Right forelimb (tissue), 1 donor: ENCODE measurements at regions not wholly inside any gene's neighbourhood (a gene's known extent, or its start where the extent isn't known, plus 50 kb on each side); places are given as distances from the start of the nearest gene placed in this dataset.
"Not testable (repeated sequence)": the region's sequence is repeated elsewhere in the genome, so short reads cannot be mapped to it uniquely, and the experiment has no call there.

Source experiments
- DNase-seq: peaks from one replicate; pipeline ENCODE4 v3.0.0-alpha.2; 2018

DNA sequence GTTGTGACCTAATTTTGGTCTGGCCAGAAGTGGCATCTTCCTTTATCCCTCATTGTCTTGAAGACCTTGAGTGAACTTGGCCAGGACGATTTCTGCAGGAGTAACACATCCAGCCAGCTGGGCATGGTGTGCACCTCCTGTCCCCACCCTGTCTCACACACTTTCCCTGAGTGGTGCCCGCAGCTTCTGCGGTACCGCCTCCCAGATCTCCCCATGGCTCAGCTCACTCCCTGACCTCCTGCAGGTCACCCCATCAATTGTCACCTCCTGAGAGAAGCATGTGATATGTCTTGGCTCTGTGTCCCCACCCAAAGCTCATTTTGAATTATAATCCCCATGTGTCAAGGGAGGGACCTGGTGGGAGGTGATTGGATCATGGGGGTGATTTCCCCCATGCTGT, 50.2 kb upstream of the TP53I11 start:
- DNase-seq: no peak

DNA sequence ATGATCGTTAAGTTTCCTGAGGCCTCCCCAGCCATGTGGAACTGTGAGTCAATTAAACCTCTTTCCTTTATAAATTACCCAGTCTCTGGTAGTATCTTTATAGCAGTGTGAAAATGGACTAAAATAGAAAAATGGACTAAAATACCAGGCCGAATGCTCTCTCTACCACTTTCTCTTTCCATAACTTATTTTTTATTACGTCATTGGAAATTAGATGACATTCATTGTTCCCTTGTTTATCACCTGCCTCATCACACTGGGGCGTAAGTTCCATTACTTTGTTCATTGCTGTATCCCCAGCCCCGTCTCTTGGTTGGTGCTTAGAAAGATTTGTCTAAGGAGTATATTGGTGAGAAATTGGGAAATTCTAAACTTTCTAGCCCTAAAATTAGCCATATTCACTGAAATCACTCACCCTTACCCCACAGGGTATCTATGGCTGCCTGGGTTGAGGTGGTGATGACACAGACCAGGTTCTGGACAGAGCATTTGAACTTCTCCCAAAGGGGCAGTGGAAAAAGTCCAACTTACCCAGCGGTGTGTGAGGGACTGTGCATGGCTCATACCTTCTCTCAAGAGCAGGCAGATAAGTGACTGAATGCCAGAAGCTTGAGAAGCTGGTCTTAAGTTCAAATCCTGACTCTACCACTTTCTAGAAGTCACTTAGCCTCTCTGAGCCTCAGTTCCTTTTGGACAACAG, 50.9 kb upstream of the TP53I11 start:
- DNase-seq: no peak

DNA sequence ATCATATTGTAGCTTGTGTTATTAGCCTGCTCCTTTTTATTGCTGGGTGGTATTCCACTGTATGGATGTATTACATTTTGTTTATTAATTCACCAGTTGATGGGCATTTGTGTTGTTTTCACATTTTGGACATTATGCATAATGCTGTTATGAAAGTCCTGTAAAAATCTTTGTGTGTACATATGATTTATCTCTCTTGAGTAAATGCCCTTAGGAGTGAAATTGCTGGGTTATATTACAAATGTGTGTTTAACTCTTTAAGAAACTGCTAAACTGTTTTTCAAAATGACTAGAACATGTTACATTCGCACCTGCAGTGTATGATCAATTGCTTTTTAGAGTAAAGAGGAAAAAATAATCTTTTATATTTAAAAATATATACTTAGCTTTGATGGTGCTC, 54.4 kb upstream of the TP53I11 start:
- no peak for DNase-seq

DNA sequence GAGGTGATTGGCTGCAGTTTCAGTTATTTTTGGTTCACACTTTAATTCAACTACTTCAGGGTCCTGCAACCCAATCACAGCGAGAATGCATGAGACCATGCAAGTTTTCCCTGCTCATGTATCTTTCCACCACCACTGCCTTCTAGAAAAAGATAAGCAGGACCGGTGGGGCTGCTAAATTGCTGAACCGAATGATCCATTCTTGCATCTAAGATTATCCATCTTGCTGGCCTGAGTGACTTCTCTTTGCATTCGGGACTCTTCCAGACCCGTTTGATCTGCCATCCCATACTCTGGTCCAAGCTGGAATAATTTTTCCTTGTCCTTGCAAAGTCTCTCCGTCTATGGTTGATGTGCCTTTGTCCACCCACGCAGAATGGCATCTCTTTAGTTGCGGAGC, 56.3 kb upstream of the TP53I11 start:
- DNase-seq: no peak

DNA sequence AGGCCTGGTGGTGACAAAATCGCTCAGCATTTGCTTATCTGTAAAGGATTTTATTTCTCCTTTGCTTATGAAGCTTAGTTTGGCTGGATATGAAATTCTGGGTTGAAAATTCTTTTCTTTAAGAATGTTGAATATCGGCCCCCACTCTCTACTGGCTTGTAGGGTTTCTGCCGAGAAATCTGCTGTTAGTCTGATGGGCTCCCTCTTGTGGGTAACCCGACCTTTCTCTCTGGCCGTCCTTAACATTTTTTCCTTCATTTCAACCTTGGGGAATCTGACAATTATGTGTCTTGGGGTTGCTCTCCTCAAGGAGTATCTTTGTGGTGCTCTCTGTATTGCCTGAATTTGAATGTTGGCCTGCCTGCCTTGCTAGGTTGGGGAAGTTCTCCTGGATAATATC, 65.3 kb upstream of the TP53I11 start:
- not testable (repeated sequence) for DNase-seq

DNA sequence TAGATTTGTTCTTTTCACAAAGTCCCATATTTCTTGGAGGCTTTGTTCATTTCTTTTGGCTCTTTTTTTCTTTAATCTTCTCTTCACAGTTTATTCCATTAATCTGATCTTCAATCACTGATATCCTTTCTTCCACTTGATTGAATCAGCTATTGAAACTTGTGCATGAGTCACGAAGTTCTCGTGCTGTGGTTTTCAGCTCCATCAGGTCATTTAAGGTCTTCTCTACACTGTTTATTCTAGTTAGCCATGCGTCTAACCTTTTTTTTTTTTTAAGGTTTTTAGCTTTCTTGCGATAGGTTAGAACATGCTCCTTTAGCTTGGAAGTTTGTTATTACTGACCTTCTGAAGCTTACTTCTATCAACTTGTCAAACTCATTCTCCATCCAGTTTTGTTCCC, 65.8 kb upstream of the TP53I11 start:
- not testable (repeated sequence) for DNase-seq

DNA sequence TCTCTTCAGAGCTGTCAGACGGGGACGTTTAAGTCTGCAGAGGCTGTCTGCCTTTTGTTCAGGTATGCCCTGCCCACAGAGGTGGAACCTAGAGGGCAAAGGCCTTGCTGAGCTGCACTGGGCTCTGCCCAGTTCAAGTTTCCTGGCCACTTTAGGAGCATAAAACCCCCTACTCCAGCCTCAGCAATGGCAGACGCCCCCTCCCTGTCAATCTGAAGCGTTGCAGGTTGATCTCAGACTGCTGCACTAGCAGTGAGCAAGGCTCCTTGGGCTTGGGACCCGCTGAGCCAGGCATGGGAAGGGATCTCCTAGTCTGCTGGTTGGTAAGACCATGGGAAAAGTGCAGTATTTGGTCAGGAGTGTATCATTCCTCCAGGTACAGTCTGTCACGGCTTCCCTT, 66.6 kb upstream of the TP53I11 start:
- no peak for DNase-seq

DNA sequence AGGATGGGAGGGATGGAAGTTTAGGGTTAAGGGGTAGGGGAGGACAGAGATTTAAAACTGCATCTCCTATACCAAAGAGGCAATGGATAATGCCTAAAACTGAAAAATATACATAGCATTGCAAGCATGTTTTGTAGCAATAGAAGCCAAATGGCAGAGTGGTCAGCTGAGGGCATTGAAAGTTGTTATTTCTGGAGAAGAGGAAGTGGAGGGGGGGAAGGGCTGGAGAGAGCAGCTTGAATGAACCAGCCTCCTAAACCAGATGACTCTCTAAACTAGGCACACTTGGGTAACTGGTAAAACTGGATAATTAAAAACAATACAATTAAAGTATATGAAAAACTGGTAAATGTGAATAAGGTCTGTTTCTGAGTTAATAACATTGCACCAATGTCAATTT, 70.3 kb upstream of the TP53I11 start:
- DNase-seq: no peak

DNA sequence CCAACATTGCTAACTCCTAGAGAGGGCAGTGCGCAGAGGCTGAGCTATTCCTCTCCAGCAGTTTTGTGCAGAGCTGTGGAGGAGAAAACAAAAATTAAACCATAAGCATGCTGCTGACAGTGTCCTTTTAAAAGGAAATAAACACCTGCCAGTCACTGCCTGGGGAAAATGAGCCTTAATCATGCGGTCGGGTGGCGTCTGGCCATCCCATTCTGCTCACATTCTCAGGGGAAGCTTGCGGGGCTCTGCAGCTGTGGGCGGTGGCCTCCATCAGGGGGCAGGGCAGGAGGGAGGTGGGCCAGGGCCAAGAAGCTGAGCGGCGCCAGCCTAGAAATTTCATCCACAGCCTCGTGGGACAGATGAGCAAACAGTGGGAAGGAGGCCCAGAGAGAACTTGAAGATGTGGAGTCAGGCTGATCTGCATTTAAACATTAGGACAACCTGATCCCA, 71.0 kb upstream of the TP53I11 start:
- DNase-seq: peak; percentile 88

DNA sequence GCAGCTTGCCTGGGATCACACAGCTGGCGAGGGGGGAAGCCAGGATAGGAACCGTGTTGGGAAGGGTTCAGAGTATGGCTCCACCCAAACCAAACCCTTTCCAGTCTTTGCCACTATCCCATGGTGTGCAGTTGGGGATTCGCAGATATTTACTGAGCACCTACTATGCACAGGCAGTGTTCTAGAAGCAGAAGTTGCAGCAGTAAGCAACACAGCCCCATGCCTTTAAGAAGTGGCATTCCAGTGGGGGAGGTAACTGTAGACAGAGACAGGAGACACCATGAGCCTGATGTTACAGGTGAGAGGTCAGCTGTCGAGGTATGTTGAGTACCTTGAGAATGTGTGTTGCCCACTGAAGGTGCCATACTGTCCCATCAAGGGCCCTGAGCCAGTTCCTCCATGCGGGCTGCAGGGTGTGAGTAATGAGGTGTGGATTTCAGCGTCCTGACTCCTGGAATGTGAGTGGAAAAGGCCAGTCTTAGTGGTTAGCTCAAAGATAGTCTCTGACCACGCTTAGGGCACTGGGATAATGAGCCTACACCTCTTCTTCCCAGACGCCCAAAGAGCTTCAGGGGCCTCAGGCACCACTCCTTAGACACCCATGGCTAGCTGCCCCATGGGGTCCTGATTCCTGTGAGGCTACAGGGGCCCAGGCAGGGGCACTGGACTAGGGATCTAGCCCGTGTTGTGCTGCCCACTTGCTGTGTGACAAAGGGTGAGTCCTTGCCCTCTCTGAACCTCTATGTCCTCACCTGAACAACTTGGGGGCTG, 71.8 kb upstream of the TP53I11 start:
- no peak for DNase-seq

DNA sequence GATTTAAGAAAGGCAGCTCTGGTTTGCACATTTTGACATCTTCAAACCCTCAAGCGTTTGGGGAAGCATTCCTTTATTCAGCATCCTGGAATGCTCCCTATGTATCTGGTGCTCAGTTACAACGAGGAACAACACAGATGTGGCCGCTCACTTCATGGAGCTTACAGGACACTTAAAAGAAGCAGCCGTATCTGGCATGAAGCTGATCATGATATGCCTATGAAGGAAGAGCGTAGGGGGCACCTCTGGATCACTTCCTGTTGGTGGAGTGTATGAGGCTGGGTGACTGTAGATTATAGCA, 72.3 kb upstream of the TP53I11 start:
- DNase-seq: no peak

DNA sequence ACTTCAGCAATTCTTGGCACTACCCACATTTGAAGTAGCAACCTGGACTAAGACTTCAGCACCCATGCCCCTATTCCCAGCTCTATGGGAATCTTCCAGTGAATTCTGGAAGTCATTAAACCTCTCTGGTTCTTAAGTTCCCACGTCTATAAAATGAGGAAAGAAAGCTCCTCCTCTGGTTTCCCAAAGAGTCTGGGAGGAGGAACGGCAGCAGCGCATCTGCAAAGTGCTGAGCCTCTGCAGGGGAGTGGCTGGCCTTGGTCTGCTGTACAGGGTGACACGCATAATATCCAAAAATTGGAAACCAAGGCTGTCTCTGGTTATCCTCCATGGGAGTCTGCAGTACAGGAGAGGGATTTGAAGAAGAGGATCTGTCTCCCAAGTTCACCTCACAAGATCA, 73.6 kb upstream of the TP53I11 start:
- no peak for DNase-seq

DNA sequence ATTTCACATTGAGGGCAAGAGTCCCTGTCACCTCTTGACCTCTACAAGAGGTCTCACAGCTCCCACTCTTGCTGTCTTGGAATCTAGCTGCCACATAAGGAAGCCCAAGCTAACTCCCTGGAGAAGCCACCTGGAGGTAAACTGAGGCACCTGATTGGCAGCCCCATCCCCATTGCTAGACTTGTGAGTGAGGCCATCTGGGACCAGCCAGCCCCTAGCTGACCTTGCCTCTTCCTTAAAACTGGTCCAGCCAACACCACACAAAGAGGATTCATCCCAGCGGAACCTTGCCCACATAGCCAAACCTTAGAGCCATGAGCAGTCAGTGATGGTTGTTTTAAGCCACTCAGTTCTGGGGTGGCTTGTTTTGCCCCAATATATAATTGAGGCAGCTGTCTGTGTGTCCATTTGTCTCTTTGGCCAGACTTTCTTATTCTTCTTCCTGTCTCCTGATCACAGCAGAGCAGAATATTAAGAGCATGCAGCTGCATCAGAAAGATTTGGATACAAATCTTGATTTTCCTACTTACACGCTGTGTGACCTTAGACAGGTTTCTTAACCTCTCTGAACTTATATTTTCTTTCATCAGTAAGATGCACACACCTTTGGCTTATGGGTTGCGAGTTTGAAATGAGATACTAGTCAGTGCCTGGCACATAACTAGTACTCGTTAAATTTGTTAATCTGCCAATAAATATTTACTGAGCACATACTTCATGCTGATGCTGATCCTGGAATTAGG, 74.3 kb upstream of the TP53I11 start:
- DNase-seq: no peak

DNA sequence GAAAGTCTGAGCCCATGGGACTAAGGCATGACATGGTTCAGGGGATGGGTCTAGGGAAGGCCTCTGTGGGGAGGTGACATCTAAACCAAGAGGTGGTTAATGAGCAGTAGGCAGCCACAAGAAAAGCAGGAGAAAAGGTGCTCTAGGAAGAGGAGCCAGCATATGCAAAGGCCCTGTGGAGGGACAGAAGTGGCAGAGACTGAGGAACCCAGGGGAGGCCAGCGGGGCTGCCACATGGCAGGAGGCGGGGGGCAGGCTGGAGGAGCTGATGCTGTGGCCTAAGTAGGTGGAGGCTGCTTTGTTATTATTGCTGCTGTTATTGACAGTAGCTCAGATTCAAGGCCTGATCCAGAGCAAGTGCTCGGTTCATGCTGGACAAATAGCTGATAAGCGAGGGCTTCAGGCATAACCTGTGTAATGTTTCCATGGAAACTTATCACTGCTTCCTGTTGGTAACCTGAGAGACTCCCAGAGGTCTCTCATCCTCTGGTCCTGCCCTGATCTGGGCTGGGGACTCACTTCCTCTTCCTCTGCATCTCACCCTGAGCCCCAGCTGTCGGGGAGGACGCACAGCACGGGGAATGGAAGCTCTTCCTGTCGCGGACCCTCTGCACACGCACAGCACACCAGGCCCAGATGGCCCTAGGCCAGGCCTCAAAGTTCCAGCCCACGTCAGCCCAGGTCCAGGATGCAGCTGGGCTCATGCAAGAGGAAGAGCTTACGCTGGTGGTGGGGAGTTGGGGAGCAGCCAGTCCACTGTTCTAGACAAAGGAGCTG, 75.2 kb upstream of the TP53I11 start:
- peak; percentile 79 for DNase-seq

DNA sequence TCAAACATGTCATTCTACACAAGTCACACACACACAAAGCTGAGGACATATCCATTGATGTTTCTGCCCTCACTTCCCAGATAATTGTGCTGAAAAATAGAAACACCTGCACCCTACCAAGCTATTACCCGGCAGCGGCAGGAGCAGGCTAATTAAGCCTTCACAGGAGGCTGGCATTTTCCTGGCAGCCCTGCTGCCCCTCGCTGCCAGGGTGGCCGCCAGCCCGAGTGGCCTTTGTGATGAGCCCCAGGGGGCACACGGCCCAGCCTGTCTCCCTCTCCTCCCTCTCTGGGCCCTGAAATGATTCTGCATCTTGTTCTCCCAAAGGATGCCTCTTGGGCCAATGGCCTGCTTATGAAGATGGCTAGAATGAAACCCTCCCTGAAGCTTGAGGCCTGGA, 76.2 kb upstream of the TP53I11 start:
- DNase-seq: no peak

DNA sequence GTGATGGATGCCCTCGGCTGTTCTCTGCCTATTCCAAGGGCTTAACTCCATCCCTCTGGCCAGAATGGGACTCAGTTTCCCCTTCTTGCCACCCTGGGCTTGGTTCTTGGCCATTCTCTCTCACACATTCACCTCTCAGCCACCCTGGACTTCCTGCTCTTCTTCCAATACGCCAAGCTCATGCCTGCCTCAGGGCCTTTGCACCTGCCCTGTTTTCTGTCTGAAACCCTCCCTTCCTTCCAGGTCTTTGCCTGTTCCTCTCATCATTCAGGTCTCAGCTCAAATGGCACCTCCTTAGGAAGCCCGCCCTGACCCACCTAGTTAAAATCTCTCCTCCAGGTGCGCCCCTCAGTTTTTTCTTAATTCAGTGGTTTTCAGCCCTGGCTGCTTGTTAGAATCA, 76.6 kb upstream of the TP53I11 start:
- no peak for DNase-seq

DNA sequence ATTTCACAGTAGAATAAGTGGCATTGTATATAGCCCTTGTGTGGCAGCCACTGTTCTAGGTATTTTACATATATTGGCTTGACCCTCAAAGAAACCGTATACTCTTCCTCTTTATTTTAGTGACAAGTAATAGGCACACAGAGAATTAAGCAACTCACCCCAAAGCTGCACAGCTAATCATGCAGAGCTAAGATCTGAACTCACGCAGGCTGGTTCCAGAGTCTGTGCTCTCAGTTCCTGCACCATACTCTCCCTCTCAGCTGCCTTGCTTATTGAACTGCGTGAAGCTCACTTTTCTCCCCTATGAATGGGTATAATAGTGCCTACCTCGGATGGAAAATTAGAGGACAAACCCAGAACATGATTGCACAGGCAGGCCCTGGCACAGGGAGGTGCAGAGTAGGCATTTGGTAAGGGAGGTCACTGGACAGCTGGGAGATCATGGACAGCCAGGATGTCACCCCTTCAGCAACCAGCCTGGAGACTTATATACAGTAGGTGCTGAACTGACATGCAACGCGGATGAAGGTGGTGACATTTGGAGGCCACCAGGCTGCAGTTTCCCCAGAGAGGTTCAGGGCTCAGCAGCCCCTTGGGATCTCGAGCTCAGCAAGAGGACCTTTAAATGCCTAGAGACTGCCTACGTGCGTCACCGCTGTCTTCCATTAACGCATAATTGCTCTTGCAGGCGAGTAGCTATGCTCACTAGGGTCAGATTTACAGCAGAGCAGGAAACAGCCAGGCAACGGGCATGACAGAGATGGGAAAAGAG, 78.4 kb upstream of the TP53I11 start:
- DNase-seq: no peak

DNA sequence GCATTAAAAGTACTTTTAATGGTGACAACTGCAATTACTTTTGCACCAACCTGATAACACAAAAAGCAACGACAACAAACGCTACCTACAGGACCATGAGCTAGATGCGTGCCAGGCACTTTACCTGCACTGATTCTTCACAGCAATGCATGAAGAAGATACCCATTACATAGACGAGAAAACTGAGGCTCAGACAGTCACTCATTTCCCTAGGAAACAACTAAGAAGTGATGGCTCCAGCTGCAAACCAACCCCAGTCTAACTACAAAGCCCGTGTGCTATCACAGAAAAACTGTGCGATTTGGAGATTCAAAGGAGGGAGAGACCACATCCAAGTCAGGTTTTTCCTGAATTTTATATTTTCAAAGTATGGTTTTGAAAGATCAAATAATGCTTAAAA, 80.1 kb upstream of the TP53I11 start:
- no peak for DNase-seq

DNA sequence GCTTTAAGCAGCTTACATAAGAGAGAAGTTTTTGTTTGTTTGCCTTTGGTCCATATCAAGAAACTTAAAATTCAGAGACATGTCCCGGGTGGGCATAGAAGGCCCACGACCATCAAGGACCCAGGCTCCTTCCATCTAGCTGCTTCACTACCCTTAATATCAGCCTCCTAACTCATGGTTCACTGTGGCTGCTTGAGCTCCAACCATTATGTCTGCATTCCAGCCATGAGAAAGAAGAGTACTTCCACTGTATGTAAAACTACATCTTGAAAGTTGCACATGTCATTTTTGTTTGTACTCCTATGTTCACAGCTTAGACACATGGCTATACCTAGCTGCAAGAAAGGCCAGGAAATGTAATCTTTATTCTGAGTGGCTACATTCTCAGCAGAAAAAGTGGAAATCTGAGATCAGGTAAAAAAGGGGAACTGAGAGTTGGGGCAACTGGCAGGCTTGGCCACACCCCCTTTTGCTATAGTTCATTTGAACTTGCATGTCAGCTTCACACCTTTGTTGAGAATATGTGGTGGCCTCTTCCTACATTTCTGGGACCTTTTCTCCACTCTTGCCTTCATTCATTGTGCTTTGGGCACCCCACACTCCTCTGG, 81.3 kb upstream of the TP53I11 start:
- peak; percentile 5 for DNase-seq

DNA sequence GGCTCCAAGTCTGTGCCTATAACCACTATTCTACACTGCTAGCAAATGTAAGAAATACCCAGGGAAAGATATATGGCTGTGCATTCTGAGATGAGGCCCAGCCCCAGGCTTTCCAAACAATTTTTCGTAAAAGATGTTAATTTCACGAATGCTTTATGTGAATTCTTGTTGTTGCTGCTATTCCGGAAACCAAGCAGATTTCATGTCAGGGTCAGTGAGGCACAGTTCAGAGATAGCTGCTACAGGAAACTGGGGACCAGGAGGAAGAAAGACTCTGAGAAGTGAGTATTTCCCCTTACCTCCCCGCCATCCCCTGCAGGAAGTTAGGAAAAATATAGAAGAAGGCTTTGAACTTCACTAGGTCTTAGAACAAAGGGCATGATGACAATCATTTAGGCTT, 84.7 kb upstream of the TP53I11 start:
- DNase-seq: peak; percentile 15

DNA sequence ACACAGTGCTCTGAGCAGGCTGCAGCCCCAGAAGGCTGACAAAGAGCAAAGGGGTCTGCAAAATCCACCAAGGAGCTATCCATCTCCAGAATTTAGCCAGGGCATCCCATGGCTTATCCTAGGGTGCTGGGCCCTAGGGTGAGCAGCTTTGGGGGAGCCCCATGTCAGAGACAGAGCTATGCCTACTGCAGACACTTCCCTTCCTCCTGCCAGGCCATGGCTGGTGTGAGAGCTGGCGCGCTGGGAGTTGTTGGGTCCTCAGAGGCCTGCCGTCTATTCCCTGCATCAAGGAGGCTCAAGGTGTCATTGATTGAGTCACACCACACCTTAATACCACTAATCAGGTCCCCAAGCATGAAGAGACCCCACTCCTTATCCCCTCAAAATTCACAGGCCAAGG, 85.3 kb upstream of the TP53I11 start:
- no peak for DNase-seq

DNA sequence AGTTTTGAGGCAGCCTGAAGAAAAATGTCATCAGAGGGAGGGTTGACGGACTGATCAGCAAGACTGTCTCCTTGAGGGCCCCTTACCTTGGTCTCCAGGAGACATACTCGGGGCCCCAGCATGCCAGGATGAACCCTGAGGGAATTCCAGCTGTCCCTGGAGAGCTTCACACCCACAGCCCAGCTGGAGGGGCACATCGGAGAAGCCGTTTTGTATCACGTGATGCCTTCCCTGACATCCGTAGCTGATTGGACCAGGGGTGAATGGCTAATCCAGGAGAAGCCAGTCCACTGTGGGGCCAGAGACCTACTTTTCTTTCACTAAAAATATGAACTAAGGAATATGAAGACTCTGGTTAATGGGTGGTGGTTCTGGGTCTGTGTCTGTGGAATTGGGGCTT, 86.0 kb upstream of the TP53I11 start:
- DNase-seq: peak; percentile 31
